HCT116 (cell line): ENCODE measurements at regions not wholly inside any gene's neighbourhood (a gene's known extent, or its start where the extent isn't known, plus 50 kb on each side); places are given as distances from the start of the nearest gene placed in this dataset.

Source experiments
- JUND ChIP-seq: IDR thresholded peaks from 2 replicates; pipeline ENCODE4 v1.6.1; 2012
- POLR2AphosphoS5 ChIP-seq: IDR thresholded peaks from 2 replicates; pipeline ENCODE4 v1.6.1; 2011; ENCODE audit warnings: mild to moderate bottlenecking, low read depth, low read length, moderate library complexity
- SP1 ChIP-seq: IDR thresholded peaks from 2 replicates; pipeline ENCODE4 v1.6.1; 2012; ENCODE audit warnings: low read depth
- SRF ChIP-seq: IDR thresholded peaks from 2 replicates; pipeline ENCODE4 v1.6.1; 2012; ENCODE audit warnings: low read depth
- TF ChIP-seq, protein P1 (sequence below), 3 experiments: fragments of 200-600 bp in 1 of 3; sonication (generic) in 1 of 3; IDR thresholded peaks in 2 of 3; conservative IDR thresholded peaks in 1 of 3; 2 replicates each; pipeline ENCODE4 v1.5.1; 2012 to 2017; ENCODE audit warnings: low read depth in 2 of 3, low read length in 2 of 3, antibody characterized with exemption in 1 of 3, borderline replicate concordance in 1 of 3, control low read depth in 1 of 3, mild to moderate bottlenecking in 1 of 3, mixed read lengths in 1 of 3, mixed run types in 1 of 3, moderate library complexity in 1 of 3; ENCODE audit not compliant: insufficient read depth in 1 of 3
- TF ChIP-seq, protein P2 (sequence below): IDR thresholded peaks from 2 replicates; pipeline ENCODE4 v1.6.1; 2012; ENCODE audit warnings: low read depth

DNA sequence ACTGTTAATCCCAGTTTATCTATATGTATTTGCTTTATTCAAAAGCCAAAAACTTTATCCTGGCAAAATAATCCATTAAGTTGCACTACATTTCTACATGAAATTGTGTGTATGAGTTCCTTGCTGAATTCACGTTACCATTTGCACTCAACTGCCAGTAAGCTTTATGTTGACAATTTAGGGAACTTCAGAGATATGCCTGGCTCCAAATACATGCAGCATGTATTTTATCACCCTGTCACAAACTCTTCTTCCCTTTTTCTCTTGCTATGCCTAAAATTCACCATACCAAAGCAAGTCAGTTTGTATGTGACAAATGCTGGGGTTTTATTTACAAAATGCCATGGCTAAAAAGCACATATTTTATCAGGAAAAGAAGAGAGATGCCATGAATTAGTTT is 157.6 kb upstream of the CDH2 start:
- TF ChIP-seq, protein P1, sequence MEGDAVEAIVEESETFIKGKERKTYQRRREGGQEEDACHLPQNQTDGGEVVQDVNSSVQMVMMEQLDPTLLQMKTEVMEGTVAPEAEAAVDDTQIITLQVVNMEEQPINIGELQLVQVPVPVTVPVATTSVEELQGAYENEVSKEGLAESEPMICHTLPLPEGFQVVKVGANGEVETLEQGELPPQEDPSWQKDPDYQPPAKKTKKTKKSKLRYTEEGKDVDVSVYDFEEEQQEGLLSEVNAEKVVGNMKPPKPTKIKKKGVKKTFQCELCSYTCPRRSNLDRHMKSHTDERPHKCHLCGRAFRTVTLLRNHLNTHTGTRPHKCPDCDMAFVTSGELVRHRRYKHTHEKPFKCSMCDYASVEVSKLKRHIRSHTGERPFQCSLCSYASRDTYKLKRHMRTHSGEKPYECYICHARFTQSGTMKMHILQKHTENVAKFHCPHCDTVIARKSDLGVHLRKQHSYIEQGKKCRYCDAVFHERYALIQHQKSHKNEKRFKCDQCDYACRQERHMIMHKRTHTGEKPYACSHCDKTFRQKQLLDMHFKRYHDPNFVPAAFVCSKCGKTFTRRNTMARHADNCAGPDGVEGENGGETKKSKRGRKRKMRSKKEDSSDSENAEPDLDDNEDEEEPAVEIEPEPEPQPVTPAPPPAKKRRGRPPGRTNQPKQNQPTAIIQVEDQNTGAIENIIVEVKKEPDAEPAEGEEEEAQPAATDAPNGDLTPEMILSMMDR (IDR thresholded peaks at IDR 0.05 in 2 of 3, conservative IDR thresholded peaks at IDR 0.05 in 1 of 3; ENCODE audit: borderline replicate concordance in 1 of 3, insufficient read depth in 1 of 3, low read depth in 2 of 3, low read length in 2 of 3): no peak
- TF ChIP-seq JUND (no peak), SRF (no peak), POLR2AphosphoS5 (no peak), SP1 (no peak)
- TF ChIP-seq, protein P2, sequence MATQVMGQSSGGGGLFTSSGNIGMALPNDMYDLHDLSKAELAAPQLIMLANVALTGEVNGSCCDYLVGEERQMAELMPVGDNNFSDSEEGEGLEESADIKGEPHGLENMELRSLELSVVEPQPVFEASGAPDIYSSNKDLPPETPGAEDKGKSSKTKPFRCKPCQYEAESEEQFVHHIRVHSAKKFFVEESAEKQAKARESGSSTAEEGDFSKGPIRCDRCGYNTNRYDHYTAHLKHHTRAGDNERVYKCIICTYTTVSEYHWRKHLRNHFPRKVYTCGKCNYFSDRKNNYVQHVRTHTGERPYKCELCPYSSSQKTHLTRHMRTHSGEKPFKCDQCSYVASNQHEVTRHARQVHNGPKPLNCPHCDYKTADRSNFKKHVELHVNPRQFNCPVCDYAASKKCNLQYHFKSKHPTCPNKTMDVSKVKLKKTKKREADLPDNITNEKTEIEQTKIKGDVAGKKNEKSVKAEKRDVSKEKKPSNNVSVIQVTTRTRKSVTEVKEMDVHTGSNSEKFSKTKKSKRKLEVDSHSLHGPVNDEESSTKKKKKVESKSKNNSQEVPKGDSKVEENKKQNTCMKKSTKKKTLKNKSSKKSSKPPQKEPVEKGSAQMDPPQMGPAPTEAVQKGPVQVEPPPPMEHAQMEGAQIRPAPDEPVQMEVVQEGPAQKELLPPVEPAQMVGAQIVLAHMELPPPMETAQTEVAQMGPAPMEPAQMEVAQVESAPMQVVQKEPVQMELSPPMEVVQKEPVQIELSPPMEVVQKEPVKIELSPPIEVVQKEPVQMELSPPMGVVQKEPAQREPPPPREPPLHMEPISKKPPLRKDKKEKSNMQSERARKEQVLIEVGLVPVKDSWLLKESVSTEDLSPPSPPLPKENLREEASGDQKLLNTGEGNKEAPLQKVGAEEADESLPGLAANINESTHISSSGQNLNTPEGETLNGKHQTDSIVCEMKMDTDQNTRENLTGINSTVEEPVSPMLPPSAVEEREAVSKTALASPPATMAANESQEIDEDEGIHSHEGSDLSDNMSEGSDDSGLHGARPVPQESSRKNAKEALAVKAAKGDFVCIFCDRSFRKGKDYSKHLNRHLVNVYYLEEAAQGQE: no peak
